NT2/D1 (cell line): ENCODE measurements at regions not wholly inside any gene's neighbourhood (a gene's known extent, or its start where the extent isn't known, plus 50 kb on each side); places are given as distances from the start of the nearest gene placed in this dataset.

ENCODE experiments used
- DNase-seq: peaks from one replicate; pipeline ENCODE4 v3.0.0-alpha.2; 2011; ENCODE audit warnings: low read depth, low spot score
- H3K27me3 ChIP-seq: 2 replicates; pipeline ENCODE4 v1.6.0; 2011; ENCODE audit warnings: mild to moderate bottlenecking; ENCODE audit not compliant: insufficient read length, insufficient read depth
- H3K36me3 ChIP-seq: 2 replicates; pipeline ENCODE4 v1.6.1; 2011; ENCODE audit warnings: mild to moderate bottlenecking, low read length, mixed read lengths; ENCODE audit not compliant: insufficient read depth, insufficient read length
- H3K4me1 ChIP-seq: 2 replicates; pipeline ENCODE4 v1.5.1; 2011; ENCODE audit not compliant: insufficient read depth, insufficient read length
- H3K4me3 ChIP-seq: 2 replicates; pipeline ENCODE4 v1.5.1; 2011; ENCODE audit warnings: low read depth; ENCODE audit not compliant: insufficient read length
- H3K9ac ChIP-seq: 2 replicates; pipeline ENCODE4 v1.6.0; 2011; ENCODE audit warnings: low read depth; ENCODE audit not compliant: insufficient read length
- H3K9me3 ChIP-seq: 2 replicates; pipeline ENCODE4 v1.5.1; 2011; ENCODE audit warnings: mild to moderate bottlenecking, low read length; ENCODE audit not compliant: insufficient read depth
- SUZ12 ChIP-seq: IDR thresholded peaks from 2 replicates; pipeline ENCODE4 v1.6.1; 2011; ENCODE audit not compliant: insufficient read length, insufficient read depth; ENCODE audit errors: extremely low read depth
- YY1 ChIP-seq: IDR thresholded peaks from 2 replicates; pipeline ENCODE4 v1.6.1; 2011; ENCODE audit not compliant: insufficient read length, insufficient read depth
- ZNF274 ChIP-seq: IDR thresholded peaks from 2 replicates; pipeline ENCODE4 v1.6.1; 2011; ENCODE audit warnings: mild to moderate bottlenecking, low read depth, low read length

- H3K9ac ChIP-seq: no peak overlapping the region
- no peak for DNase-seq
- no peaks in the 10 kb centered on the region for H3K4me1 ChIP-seq
- H3K36me3 ChIP-seq: no peaks in the 10 kb centered on the region
- no peak overlapping the region for H3K4me3 ChIP-seq
- peaks cover 27% of the 10 kb centered on the region for H3K27me3 ChIP-seq
- TF ChIP-seq YY1: no peak
- TF ChIP-seq SUZ12: no peak
- TF ChIP-seq ZNF274: no peak
- no peaks in the 10 kb centered on the region for H3K9me3 ChIP-seq
Observed at GRCh38 chr16:8519179-8519578, 71.1 kb downstream of the TMEM114 start.

GRCh38 chr16:8517280-8517679 is 73.0 kb downstream of the TMEM114 start:
- DNase-seq: no peak
- no peaks in the 10 kb centered on the region for H3K36me3 ChIP-seq
- TF ChIP-seq YY1 (no peak), ZNF274 (no peak), SUZ12 (no peak)
- no peaks in the 10 kb centered on the region for H3K4me1 ChIP-seq
- H3K4me3 ChIP-seq: no peak overlapping the region
- H3K9ac ChIP-seq: no peak overlapping the region
- H3K27me3 ChIP-seq: peaks cover 46% of the 10 kb centered on the region
- no peaks in the 10 kb centered on the region for H3K9me3 ChIP-seq

- no peak for DNase-seq
- Histone ChIP-seq H3K9ac (no peak overlapping the region), H3K36me3 (no peaks in the 10 kb centered on the region), H3K9me3 (peaks cover 3% of the 10 kb centered on the region; the same call in 1 of the 2 replicates), H3K4me1 (no peaks in the 10 kb centered on the region), H3K27me3 (peaks cover 50% of the 10 kb centered on the region), H3K4me3 (no peak overlapping the region)
- TF ChIP-seq SUZ12 (no peak), YY1 (no peak), ZNF274 (no peak)
Observed at GRCh38 chr16:8516471-8516870, 73.8 kb downstream of the TMEM114 start.

- no peaks in the 10 kb centered on the region for H3K36me3 ChIP-seq
- H3K27me3 ChIP-seq: peaks cover 77% of the 10 kb centered on the region
- no peak for DNase-seq
- TF ChIP-seq SUZ12: no peak
- TF ChIP-seq ZNF274: no peak
- no peak for TF ChIP-seq YY1
- H3K4me3 ChIP-seq: no peak overlapping the region
- H3K9ac ChIP-seq: no peak overlapping the region
- H3K4me1 ChIP-seq: no peaks in the 10 kb centered on the region
- peaks cover 6% of the 10 kb centered on the region; the same call in 1 of the 2 replicates for H3K9me3 ChIP-seq
Observed at GRCh38 chr16:8512941-8513624, 77.2 kb downstream of the TMEM114 start.

GRCh38 chr16:8511464-8511863 is 78.8 kb downstream of the TMEM114 start:
- H3K9me3 ChIP-seq: peaks cover 6% of the 10 kb centered on the region; the same call in 1 of the 2 replicates
- no peak for DNase-seq
- H3K36me3 ChIP-seq: no peaks in the 10 kb centered on the region
- peaks cover 93% of the 10 kb centered on the region for H3K27me3 ChIP-seq
- no peaks in the 10 kb centered on the region for H3K4me1 ChIP-seq
- TF ChIP-seq ZNF274 (no peak), YY1 (no peak), SUZ12 (no peak)
- no peak overlapping the region for H3K9ac ChIP-seq
- no peak overlapping the region for H3K4me3 ChIP-seq

- no peak for DNase-seq
- peaks cover 3% of the 10 kb centered on the region for H3K4me1 ChIP-seq
- peaks cover 6% of the 10 kb centered on the region; the same call in 1 of the 2 replicates for H3K9me3 ChIP-seq
- H3K4me3 ChIP-seq: no peak overlapping the region
- H3K27me3 ChIP-seq: peaks cover 100% of the 10 kb centered on the region
- TF ChIP-seq SUZ12: no peak
- TF ChIP-seq ZNF274: no peak
- no peak for TF ChIP-seq YY1
- no peaks in the 10 kb centered on the region for H3K36me3 ChIP-seq
- no peak overlapping the region for H3K9ac ChIP-seq
Observed at GRCh38 chr16:8510160-8510559, 80.2 kb downstream of the TMEM114 start.

- Histone ChIP-seq H3K4me1 (peaks cover 3% of the 10 kb centered on the region), H3K4me3 (no peak overlapping the region), H3K36me3 (no peaks in the 10 kb centered on the region), H3K27me3 (peaks cover 100% of the 10 kb centered on the region), H3K9me3 (no peaks in the 10 kb centered on the region), H3K9ac (no peak overlapping the region)
- peak; percentile 44 for DNase-seq
- no peak for TF ChIP-seq SUZ12
- TF ChIP-seq YY1: no peak
Observed at GRCh38 chr16:8505327-8505991, 84.9 kb downstream of the TMEM114 start.
